OCI-LY1 (cell line): ENCODE measurements at regions not wholly inside any gene's neighbourhood (a gene's known extent, or its start where the extent isn't known, plus 50 kb on each side); places are given as distances from the start of the nearest gene placed in this dataset.

ENCODE experiments used
- EZH2 ChIP-seq: fragments of 200-600 bp; sonication (generic), shearing (Covaris generic); IDR thresholded peaks from 2 replicates; pipeline ENCODE4 v1.8.0; 2017; ENCODE audit warnings: borderline replicate concordance, mixed run types, mild to moderate bottlenecking, antibody characterized with exemption, low read length, moderate library complexity, mixed read lengths
- TF ChIP-seq, protein P1 (sequence below): fragments of 200-600 bp; sonication (generic), shearing (Covaris generic); IDR thresholded peaks from 2 replicates; pipeline ENCODE4 v1.5.1; 2017; ENCODE audit warnings: mild to moderate bottlenecking, antibody characterized with exemption, low read length, moderate library complexity, mixed read lengths

DNA sequence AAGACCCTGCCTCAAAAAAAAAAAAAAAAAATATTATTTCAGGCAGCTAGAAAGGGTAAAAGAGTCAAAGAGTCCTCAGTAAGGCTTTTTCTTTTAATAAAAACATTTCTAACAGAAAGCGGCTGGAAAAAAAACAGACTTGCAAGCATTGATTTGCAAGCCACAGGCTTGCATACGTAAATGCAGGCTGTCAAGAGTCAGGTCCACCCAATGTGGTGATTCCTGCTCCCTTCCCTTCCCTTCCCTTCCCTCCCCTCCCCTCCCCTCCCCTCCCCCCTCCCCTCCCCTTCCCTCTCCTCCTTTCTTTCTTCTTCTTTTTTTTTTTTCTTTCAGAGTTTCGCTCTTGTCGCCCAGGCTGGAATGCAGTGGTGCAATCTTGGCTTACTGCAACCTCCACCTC lies 74.4 kb upstream of the GULP1 start:
- TF ChIP-seq, protein P1, sequence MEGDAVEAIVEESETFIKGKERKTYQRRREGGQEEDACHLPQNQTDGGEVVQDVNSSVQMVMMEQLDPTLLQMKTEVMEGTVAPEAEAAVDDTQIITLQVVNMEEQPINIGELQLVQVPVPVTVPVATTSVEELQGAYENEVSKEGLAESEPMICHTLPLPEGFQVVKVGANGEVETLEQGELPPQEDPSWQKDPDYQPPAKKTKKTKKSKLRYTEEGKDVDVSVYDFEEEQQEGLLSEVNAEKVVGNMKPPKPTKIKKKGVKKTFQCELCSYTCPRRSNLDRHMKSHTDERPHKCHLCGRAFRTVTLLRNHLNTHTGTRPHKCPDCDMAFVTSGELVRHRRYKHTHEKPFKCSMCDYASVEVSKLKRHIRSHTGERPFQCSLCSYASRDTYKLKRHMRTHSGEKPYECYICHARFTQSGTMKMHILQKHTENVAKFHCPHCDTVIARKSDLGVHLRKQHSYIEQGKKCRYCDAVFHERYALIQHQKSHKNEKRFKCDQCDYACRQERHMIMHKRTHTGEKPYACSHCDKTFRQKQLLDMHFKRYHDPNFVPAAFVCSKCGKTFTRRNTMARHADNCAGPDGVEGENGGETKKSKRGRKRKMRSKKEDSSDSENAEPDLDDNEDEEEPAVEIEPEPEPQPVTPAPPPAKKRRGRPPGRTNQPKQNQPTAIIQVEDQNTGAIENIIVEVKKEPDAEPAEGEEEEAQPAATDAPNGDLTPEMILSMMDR, result no peak
- TF ChIP-seq EZH2, result no peak
